ENCODE measurements at regions not wholly inside any gene's neighbourhood (a gene's known extent, or its start where the extent isn't known, plus 50 kb on each side); places are given as distances from the start of the nearest gene placed in this dataset.

DNA sequence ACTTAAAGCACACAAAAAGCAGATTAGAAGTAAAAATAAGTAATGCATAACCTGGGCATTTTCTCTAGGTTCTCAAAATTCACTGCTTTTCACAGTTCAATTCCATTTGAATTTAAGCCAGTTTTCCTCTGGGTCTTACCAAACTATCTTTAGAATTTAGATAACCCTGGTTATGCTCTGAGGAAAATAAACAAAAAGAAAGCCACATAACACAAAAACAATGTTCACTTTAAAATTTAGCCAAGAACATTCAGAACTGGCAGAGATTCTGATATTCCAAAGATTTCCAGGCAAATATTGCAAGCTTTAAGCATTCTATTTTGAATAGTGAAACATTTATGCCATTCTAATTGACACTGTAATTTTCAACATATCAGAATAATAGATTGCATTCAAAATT lies 50.7 kb upstream of the PRKG1 start:
- ATAC-seq (no peak), DNase-seq (no peak)
- H3K27ac Mint-ChIP-seq, result no peak overlapping the region
- H3K9me3 Mint-ChIP-seq, result no peaks in the 10 kb centered on the region
- intact Hi-C loops (cut with micrococcal nuclease), result no loop called here
- no peak overlapping the region for H3K4me3 Mint-ChIP-seq
- no peaks in the 10 kb centered on the region for H3K4me1 ChIP-seq (ENCODE audit: control insufficient read depth, insufficient read depth, low read length)
- no peak for TF ChIP-seq CTCF (IDR thresholded peaks at IDR 0.05)
- no peaks in the 10 kb centered on the region for H3K27me3 Mint-ChIP-seq (ENCODE audit: low read depth in 2 of 2)
- no peaks in the 10 kb centered on the region for H3K27me3 ChIP-seq (ENCODE audit: control insufficient read depth, insufficient read depth, low read length)
- no peak overlapping the region for H3K4me3 ChIP-seq (ENCODE audit: low read length)
- H3K9me3 ChIP-seq (ENCODE audit: control insufficient read depth, insufficient read depth, low read length), result no peaks in the 10 kb centered on the region
- H3K36me3 Mint-ChIP-seq, result no peaks in the 10 kb centered on the region
- no peaks in the 10 kb centered on the region for H3K36me3 ChIP-seq (ENCODE audit: control insufficient read depth, insufficient read depth, low read length)
- H3K27ac ChIP-seq (ENCODE audit: low read length), result no peak overlapping the region
- no peaks in the 10 kb centered on the region for H3K4me1 Mint-ChIP-seq
